Sigmoid colon (tissue), 4 donors: ENCODE measurements at regions not wholly inside any gene's neighbourhood (a gene's known extent, or its start where the extent isn't known, plus 50 kb on each side); places are given as distances from the start of the nearest gene placed in this dataset.

Experiments used
- EP300 ChIP-seq, 4 donors: sonication (generic); formaldehyde crosslinking; IDR thresholded peaks; one replicate each; pipeline ENCODE4 v1.6.1; 2017; ENCODE audit warnings: antibody characterized with exemption in 4 of 4
- POLR2A ChIP-seq, 2 donors: fragments of 450-650 bp; IDR thresholded peaks; one replicate each; pipeline ENCODE4 v1.6.1; 2016; ENCODE audit warnings: antibody characterized with exemption in 2 of 2, mild to moderate bottlenecking in 2 of 2, moderate library complexity in 2 of 2
- POLR2AphosphoS5 ChIP-seq, 4 donors: sonication (generic); formaldehyde crosslinking; IDR thresholded peaks; one replicate each; pipeline ENCODE4 v1.6.1; 2017; ENCODE audit warnings: antibody characterized with exemption in 4 of 4
- TF ChIP-seq, protein P1 (sequence below), 4 experiments: fragments of 450-650 bp in 3 of 4; fragments of 200-600 bp in 1 of 4; IDR thresholded peaks; one replicate each; pipeline ENCODE4 v1.5.1; 2016 to 2019; ENCODE audit warnings: antibody characterized with exemption in 4 of 4, mild to moderate bottlenecking in 3 of 4, moderate library complexity in 2 of 4

DNA sequence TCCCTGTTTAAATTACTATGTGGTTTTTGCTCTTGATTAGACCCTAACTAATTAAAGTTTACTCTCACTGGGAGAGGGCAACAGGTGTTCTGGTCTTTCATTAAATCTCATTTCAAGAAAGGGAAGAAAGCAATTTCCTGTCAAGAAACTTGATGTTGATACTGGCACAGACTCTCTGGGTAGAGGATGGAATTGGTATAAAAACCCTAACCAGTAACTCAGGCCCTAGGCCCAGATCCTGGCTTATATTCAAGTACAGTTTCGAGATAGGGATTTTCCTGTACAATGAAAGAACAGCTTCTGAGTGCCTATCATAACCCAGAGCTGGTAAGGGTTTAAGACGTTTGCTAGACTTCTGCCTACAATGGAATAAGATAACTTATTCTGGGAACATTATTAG lies 61.6 kb upstream of the ACYP2 start:
- no peak for TF ChIP-seq POLR2AphosphoS5 (IDR thresholded peaks at IDR 0.05)
- TF ChIP-seq, protein P1, sequence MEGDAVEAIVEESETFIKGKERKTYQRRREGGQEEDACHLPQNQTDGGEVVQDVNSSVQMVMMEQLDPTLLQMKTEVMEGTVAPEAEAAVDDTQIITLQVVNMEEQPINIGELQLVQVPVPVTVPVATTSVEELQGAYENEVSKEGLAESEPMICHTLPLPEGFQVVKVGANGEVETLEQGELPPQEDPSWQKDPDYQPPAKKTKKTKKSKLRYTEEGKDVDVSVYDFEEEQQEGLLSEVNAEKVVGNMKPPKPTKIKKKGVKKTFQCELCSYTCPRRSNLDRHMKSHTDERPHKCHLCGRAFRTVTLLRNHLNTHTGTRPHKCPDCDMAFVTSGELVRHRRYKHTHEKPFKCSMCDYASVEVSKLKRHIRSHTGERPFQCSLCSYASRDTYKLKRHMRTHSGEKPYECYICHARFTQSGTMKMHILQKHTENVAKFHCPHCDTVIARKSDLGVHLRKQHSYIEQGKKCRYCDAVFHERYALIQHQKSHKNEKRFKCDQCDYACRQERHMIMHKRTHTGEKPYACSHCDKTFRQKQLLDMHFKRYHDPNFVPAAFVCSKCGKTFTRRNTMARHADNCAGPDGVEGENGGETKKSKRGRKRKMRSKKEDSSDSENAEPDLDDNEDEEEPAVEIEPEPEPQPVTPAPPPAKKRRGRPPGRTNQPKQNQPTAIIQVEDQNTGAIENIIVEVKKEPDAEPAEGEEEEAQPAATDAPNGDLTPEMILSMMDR (IDR thresholded peaks at IDR 0.05) = no peak
- TF ChIP-seq POLR2A (IDR thresholded peaks at IDR 0.05) = no peak
- TF ChIP-seq EP300 (IDR thresholded peaks at IDR 0.05) = no peak
